Skeletal muscle tissue (tissue), 3 donors: ENCODE measurements at regions not wholly inside any gene's neighbourhood (a gene's known extent, or its start where the extent isn't known, plus 50 kb on each side); places are given as distances from the start of the nearest gene placed in this dataset.
"Not testable (repeated sequence)": the region's sequence is repeated elsewhere in the genome, so short reads cannot be mapped to it uniquely, and the experiment has no call there.

Source experiments
- H3K27ac ChIP-seq: one replicate; pipeline ENCODE4 v1.7.0; 2013; ENCODE audit warnings: mild to moderate bottlenecking, low read depth, low read length, inconsistent platforms
- H3K27me3 ChIP-seq, 3 donors: one replicate each; pipeline ENCODE4 v1.7.0; 2013; ENCODE audit warnings: low read length in 3 of 3; ENCODE audit not compliant: control insufficient read depth in 3 of 3, insufficient read depth in 3 of 3
- H3K36me3 ChIP-seq, 3 donors: one replicate each; pipeline ENCODE4 v1.7.0; 2013; ENCODE audit warnings: low read length in 3 of 3; ENCODE audit not compliant: control insufficient read depth in 3 of 3, insufficient read depth in 3 of 3
- H3K4me1 ChIP-seq, 3 donors: one replicate each; pipeline ENCODE4 v1.7.0; 2013; ENCODE audit warnings: low read length in 3 of 3, mild to moderate bottlenecking in 3 of 3; ENCODE audit not compliant: control insufficient read depth in 3 of 3, insufficient read depth in 3 of 3
- H3K4me3 ChIP-seq, 3 donors: one replicate each; pipeline ENCODE4 v1.7.0; 2013; ENCODE audit warnings: low read length in 3 of 3
- H3K9ac ChIP-seq, 3 donors: one replicate each; pipeline ENCODE4 v1.7.0; 2013; ENCODE audit warnings: low read length in 3 of 3, mild to moderate bottlenecking in 3 of 3, moderate library complexity in 2 of 3, low read depth in 1 of 3
- H3K9me3 ChIP-seq, 3 donors: one replicate each; pipeline ENCODE4 v1.7.0; 2013; ENCODE audit warnings: low read length in 3 of 3; ENCODE audit not compliant: control insufficient read depth in 3 of 3
- donor health status: Osteomylitis.

- H3K27ac ChIP-seq, result no peak overlapping the region
- H3K36me3 ChIP-seq, result no peaks in the 10 kb centered on the region
- H3K9me3 ChIP-seq, result peaks cover 0 to 2% (median 0%) of the 10 kb centered on the region in 3 donors
- H3K4me1 ChIP-seq, result no peaks in the 10 kb centered on the region
- no peaks in the 10 kb centered on the region for H3K27me3 ChIP-seq
- H3K4me3 ChIP-seq, result no peak overlapping the region
- no peak overlapping the region for H3K9ac ChIP-seq
These were observed 79.0 kb upstream of the CDH7 start for GRCh38 chr18:65671621-65672415.

GRCh38 chr18:65670145-65670544, 80.7 kb upstream of the CDH7 start:
- H3K9ac ChIP-seq, H3K27me3 ChIP-seq, H3K36me3 ChIP-seq, H3K4me1 ChIP-seq, H3K4me3 ChIP-seq, H3K27ac ChIP-seq, H3K9me3 ChIP-seq: not testable (repeated sequence)

GRCh38 chr18:65661391-65661790, 89.4 kb upstream of the CDH7 start:
- Histone ChIP-seq H3K27me3 (no peaks in the 10 kb centered on the region), H3K4me1 (no peaks in the 10 kb centered on the region), H3K9me3 (no peaks in the 10 kb centered on the region), H3K9ac (no peak overlapping the region), H3K27ac (no peak overlapping the region), H3K36me3 (no peaks in the 10 kb centered on the region), H3K4me3 (no peak overlapping the region)

GRCh38 chr18:65659912-65660311, 90.9 kb upstream of the CDH7 start:
- Histone ChIP-seq H3K27me3 (no peaks in the 10 kb centered on the region), H3K9me3 (no peaks in the 10 kb centered on the region), H3K36me3 (no peaks in the 10 kb centered on the region), H3K27ac (no peak overlapping the region), H3K4me1 (no peaks in the 10 kb centered on the region), H3K4me3 (no peak overlapping the region), H3K9ac (no peak overlapping the region)

- Histone ChIP-seq H3K4me3 (no peak overlapping the region), H3K9me3 (no peaks in the 10 kb centered on the region), H3K27me3 (no peaks in the 10 kb centered on the region), H3K9ac (no peak overlapping the region), H3K4me1 (no peaks in the 10 kb centered on the region), H3K27ac (no peak overlapping the region), H3K36me3 (no peaks in the 10 kb centered on the region)
These were observed 91.5 kb upstream of the CDH7 start for GRCh38 chr18:65659312-65659711.

- no peaks in the 10 kb centered on the region for H3K4me1 ChIP-seq
- no peaks in the 10 kb centered on the region for H3K27me3 ChIP-seq
- no peak overlapping the region for H3K27ac ChIP-seq
- no peaks in the 10 kb centered on the region for H3K36me3 ChIP-seq
- H3K4me3 ChIP-seq, result no peak overlapping the region
- no peak overlapping the region for H3K9ac ChIP-seq
- H3K9me3 ChIP-seq, result peaks cover 0 to 2% (median 0%) of the 10 kb centered on the region in 3 donors
These were observed 99.6 kb upstream of the CDH7 start for GRCh38 chr18:65651192-65651591.

- H3K4me1 ChIP-seq, result no peaks in the 10 kb centered on the region
- H3K9ac ChIP-seq, result no peak overlapping the region
- no peaks in the 10 kb centered on the region for H3K36me3 ChIP-seq
- H3K4me3 ChIP-seq, result no peak overlapping the region
- no peak overlapping the region for H3K27ac ChIP-seq
- H3K9me3 ChIP-seq, result peaks cover 0 to 2% (median 0%) of the 10 kb centered on the region in 3 donors
- no peaks in the 10 kb centered on the region for H3K27me3 ChIP-seq
These were observed 118.6 kb upstream of the CDH7 start for GRCh38 chr18:65632236-65632635.

GRCh38 chr18:65631766-65632165, 119.0 kb upstream of the CDH7 start:
- Histone ChIP-seq H3K36me3 (no peaks in the 10 kb centered on the region), H3K9me3 (peaks cover 0 to 2% (median 0%) of the 10 kb centered on the region in 3 donors), H3K4me3 (no peak overlapping the region), H3K4me1 (no peaks in the 10 kb centered on the region), H3K9ac (no peak overlapping the region), H3K27me3 (no peaks in the 10 kb centered on the region), H3K27ac (no peak overlapping the region)

- no peaks in the 10 kb centered on the region for H3K36me3 ChIP-seq
- H3K9ac ChIP-seq, result no peak overlapping the region
- H3K27me3 ChIP-seq, result no peaks in the 10 kb centered on the region
- no peak overlapping the region for H3K27ac ChIP-seq
- H3K4me3 ChIP-seq, result no peak overlapping the region
- peaks cover 0 to 2% (median 0%) of the 10 kb centered on the region in 3 donors for H3K9me3 ChIP-seq
- H3K4me1 ChIP-seq, result no peaks in the 10 kb centered on the region
These were observed 122.4 kb upstream of the CDH7 start for GRCh38 chr18:65628390-65628789.

GRCh38 chr18:65623676-65624075, 127.1 kb upstream of the CDH7 start:
- Histone ChIP-seq H3K4me1 (no peaks in the 10 kb centered on the region), H3K27me3 (no peaks in the 10 kb centered on the region), H3K9me3 (peaks cover 0 to 2% (median 0%) of the 10 kb centered on the region in 3 donors), H3K27ac (no peak overlapping the region), H3K4me3 (no peak overlapping the region), H3K36me3 (no peaks in the 10 kb centered on the region), H3K9ac (no peak overlapping the region)
